Activated CD4-positive, alpha-beta T cell treated with anti-CD3 and anti-CD28 coated beads for 36 hours (primary cell): ENCODE measurements at regions not wholly inside any gene's neighbourhood (a gene's known extent, or its start where the extent isn't known, plus 50 kb on each side); places are given as distances from the start of the nearest gene placed in this dataset.

Source experiments
- ATAC-seq: fragments of 200-7000 bp; cut with Tn5 transposase; one replicate; pipeline ENCODE4 v1.10.0; 2021; ENCODE audit warnings: mild to moderate bottlenecking, moderate library complexity
- CTCF ChIA-PET: fragments of 350-600 bp; sonication (Branson Sonifier 250); formaldehyde crosslinking; loops from one replicate; lab custom pipeline; 2021; ENCODE audit warnings: antibody characterized with exemption; lab: Charles Lee
- POLR2A ChIA-PET: fragments of 350-600 bp; sonication (Branson Sonifier 250); formaldehyde crosslinking; loops from one replicate; lab custom pipeline; 2021; ENCODE audit warnings: antibody characterized with exemption, inconsistent platforms; lab: Charles Lee
- DNase-seq: peaks from one replicate; pipeline ENCODE4 v3.0.0-alpha.2; 2020
- H3K27ac Mint-ChIP-seq: one replicate; pipeline ENCODE4 v1.8.0; 2021; ENCODE audit warnings: mixed read lengths
- H3K27me3 Mint-ChIP-seq: one replicate; pipeline ENCODE4 v1.8.0; 2021; ENCODE audit warnings: mixed read lengths
- H3K36me3 Mint-ChIP-seq: one replicate; pipeline ENCODE4 v1.8.0; 2021; ENCODE audit warnings: low read depth, mixed read lengths
- H3K4me1 Mint-ChIP-seq: one replicate; pipeline ENCODE4 v1.8.0; 2021; ENCODE audit warnings: mixed read lengths
- H3K4me3 Mint-ChIP-seq: one replicate; pipeline ENCODE4 v1.8.0; 2021; ENCODE audit warnings: mild to moderate bottlenecking, moderate library complexity, mixed read lengths
- H3K9me3 Mint-ChIP-seq: one replicate; pipeline ENCODE4 v1.8.0; 2021; ENCODE audit warnings: low read depth, mixed read lengths
- intact Hi-C, 2 experiments: fragments of 100-400 bp; cut with DNase I in 1 of 2; cut with micrococcal nuclease in 1 of 2; formaldehyde crosslinking; loops; one replicate each; pipeline versions ENCODE4 v1.14.2 to v1.15.1; 2022 to 2024; cut with DNase I, micrococcal nuclease

DNA sequence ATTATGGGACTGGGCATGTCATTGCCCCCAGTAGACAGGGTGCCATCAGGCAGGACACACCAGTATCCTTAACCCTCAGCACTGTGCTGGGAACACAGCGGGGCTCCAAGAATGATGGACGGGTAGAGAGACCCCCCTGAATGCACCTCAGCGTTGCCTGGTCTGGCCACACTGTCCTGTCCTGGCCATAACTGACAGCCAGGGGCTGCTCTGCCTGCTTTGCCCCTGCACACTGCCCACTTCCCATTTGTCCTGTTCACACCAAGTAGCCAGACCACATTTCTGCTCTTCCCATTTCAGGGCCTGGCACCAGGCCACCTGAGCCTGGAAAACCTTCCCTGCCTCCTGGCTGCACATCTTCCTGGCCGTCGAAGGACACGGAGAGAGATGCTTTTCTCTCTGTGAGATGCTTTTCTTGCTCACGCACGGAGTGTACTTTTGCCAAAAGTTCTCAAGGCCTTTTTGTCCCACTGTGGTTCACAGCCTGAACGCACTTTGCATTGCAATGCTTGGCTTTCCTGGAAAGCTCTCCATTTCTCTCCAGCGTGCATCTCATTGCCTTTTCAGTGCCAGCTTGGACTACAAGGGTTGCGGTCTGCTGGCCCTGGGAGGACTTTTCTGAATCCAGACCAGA lies 131.0 kb upstream of the EEPD1 start:
- intact Hi-C loops: loop anchor here in 1 of 2 experiments (1.0 kb wide), 1 partner anchor 269 kb away; no protein-coding TSS in a partner anchor
- Mint-ChIP-seq H3K27me3 (no peaks in the 10 kb centered on the region), H3K27ac (no peak overlapping the region), H3K4me1 (no peaks in the 10 kb centered on the region), H3K36me3 (no peaks in the 10 kb centered on the region), H3K4me3 (no peak overlapping the region), H3K9me3 (no peaks in the 10 kb centered on the region)
- ChIA-PET CTCF (interaction anchor here (1.0 to 1.2 kb wide), 2 partner anchors 266 to 273 kb away, joined by 3 to 4 read pairs; no protein-coding TSS in a partner anchor), POLR2A (no interaction called here)
- DNase-seq (no peak), ATAC-seq (no peak)

DNA sequence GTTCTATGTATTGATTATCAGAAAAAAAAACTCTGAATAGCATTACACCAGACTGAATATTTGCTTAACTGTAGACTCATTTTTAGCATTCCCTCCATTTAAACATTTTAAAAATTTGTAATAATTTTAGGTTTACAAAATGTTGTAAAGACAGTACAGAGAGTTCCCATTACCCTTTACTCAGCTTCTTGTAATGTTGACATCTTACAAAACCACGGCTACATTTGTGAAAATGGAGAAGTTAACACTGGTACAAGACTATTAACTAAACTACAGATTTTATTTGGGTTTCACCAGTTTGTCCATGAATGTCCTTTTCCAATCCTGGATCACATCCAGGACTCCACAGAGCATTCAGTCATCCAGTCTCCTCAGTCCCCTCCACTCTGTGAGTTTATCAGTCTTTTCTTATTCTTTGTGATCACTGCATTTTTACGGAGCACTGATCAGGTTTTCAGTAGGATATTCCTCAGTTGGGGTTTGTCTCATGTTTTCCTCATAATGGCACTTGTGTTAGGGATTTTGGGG lies 130.0 kb upstream of the EEPD1 start:
- Mint-ChIP-seq H3K36me3 (no peaks in the 10 kb centered on the region), H3K27ac (no peak overlapping the region), H3K4me1 (no peaks in the 10 kb centered on the region), H3K27me3 (peaks cover 5% of the 10 kb centered on the region), H3K4me3 (no peak overlapping the region), H3K9me3 (no peaks in the 10 kb centered on the region)
- ChIA-PET POLR2A (no interaction called here), CTCF (no interaction called here)
- DNase-seq (no peak), ATAC-seq (no peak)
- intact Hi-C loops: no loop called here

DNA sequence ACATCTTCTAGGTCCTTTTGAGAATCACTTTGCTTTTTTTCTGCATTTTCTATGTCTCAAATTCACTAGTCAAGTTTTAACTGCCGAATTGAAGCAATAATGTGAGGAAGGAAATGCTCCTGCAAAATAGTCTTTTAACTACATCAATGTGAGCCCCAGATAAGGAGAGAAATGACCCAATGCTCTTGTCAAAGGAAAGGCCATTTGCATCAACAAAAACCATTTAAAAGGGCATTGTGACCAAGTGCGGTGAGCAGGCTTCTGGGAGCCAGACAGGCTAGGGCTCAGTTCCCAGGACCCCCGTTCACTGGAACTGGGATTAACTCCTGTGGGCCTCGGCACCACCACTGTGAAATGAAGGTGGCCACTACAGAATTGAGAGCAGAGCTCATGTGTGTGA lies 127.9 kb upstream of the EEPD1 start:
- CTCF ChIA-PET: no interaction called here
- Mint-ChIP-seq H3K4me1 (no peaks in the 10 kb centered on the region), H3K9me3 (no peaks in the 10 kb centered on the region), H3K4me3 (no peak overlapping the region), H3K27ac (no peak overlapping the region), H3K27me3 (peaks cover 6% of the 10 kb centered on the region), H3K36me3 (no peaks in the 10 kb centered on the region)
- POLR2A ChIA-PET: no interaction called here
- intact Hi-C loops: no loop called here
- no peak for ATAC-seq
- no peak for DNase-seq

DNA sequence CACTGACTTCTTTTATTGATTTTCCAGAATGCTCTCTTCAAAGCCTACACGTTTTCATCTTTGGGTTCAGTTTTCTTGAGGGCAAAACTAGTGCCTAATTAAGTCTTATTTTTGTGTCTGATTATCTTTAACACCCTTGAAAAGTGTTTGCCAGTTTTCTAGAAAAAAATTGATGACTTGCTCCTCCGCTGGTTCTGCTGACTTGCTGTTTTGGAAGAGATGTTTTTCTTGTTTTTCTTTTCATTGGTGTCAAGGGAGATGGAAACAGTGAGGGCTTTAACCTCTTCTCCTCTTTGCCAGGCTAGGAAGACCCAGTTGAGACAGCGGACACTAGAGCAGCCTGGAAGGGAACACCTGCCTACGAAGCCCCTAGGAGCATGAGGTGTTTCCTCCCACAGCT lies 123.7 kb upstream of the EEPD1 start:
- Mint-ChIP-seq H3K4me1 (no peaks in the 10 kb centered on the region), H3K4me3 (no peak overlapping the region), H3K9me3 (no peaks in the 10 kb centered on the region), H3K36me3 (no peaks in the 10 kb centered on the region), H3K27me3 (peaks cover 13% of the 10 kb centered on the region), H3K27ac (no peak overlapping the region)
- ChIA-PET CTCF (interaction anchor here (0.6 to 1.6 kb wide), 2 partner anchors 98 to 260 kb away, joined by 3 to 4 read pairs; no protein-coding TSS in a partner anchor), POLR2A (no interaction called here)
- DNase-seq: no peak
- intact Hi-C loops: no loop called here
- no peak for ATAC-seq

DNA sequence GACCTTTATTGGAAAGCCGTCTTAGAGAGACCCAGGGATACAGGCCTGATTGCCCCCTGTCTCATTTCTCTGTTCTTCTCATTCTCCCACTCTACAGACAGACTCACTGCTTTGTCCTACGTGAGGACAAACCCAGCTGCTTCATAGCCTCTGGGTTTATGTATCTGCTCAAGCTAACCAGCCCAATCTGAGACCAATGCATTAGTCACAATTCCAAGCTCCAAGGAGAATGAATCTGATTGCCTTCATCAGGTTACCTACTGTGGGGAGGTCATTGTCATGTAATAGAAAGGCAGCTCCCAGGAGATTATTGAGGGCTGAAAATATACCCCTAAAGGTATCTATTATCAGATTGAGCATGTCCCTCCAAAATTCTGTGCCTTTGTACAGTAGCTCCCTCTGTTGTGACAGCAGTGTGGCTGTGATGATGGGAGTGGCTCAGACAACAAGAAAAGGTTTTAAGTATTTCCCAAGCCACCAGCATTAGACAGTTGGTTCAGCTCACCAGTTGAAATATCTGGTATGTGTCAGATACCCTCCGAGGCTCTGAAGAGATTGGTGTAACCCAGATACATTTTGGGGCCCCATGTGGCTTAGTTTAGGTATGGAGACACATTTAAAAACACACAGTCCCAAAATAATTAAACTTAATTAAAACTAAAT lies 123.1 kb upstream of the EEPD1 start:
- Mint-ChIP-seq H3K36me3 (no peaks in the 10 kb centered on the region), H3K4me1 (no peaks in the 10 kb centered on the region), H3K4me3 (no peak overlapping the region), H3K27ac (no peak overlapping the region), H3K27me3 (peaks cover 14% of the 10 kb centered on the region), H3K9me3 (no peaks in the 10 kb centered on the region)
- no peak for ATAC-seq
- DNase-seq: no peak
- CTCF ChIA-PET: interaction anchor here (0.7 to 1.6 kb wide), 3 partner anchors 24 to 259 kb away, joined by 3 to 4 read pairs (median 4); no protein-coding TSS in a partner anchor
- POLR2A ChIA-PET: no interaction called here
- intact Hi-C loops: no loop called here

DNA sequence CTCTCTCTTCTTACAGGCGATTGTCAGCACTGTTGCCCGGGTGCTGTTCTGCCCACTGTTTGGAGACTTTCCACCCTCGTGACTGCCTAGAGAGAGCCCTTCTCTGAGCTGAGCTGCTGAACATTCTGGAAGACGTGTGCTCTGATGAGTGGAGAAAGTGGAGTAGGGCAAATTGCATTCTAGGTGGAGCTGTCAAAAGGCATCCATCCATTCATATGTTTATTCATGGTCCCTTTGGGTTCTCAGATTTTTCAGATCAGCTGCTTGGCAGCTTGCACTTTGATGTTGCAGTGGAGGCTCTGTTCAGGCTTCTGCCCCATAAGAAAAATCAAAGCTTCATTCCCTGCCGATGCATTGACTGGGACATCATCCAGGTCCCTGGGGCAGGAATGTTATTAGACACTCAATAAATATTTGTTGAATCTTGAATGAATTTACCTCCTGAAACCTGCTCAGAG lies 120.7 kb upstream of the EEPD1 start:
- no peaks in the 10 kb centered on the region for H3K9me3 Mint-ChIP-seq
- ChIA-PET CTCF (no interaction called here), POLR2A (interaction anchor here (0.6 kb wide), 1 partner anchor 76 kb away, joined by 3 read pairs; no protein-coding TSS in a partner anchor)
- intact Hi-C loops: no loop called here
- no peak overlapping the region for H3K27ac Mint-ChIP-seq
- H3K4me1 Mint-ChIP-seq: no peaks in the 10 kb centered on the region
- H3K4me3 Mint-ChIP-seq: no peak overlapping the region
- DNase-seq: no peak
- peaks cover 12% of the 10 kb centered on the region for H3K27me3 Mint-ChIP-seq
- no peak for ATAC-seq
- no peaks in the 10 kb centered on the region for H3K36me3 Mint-ChIP-seq

DNA sequence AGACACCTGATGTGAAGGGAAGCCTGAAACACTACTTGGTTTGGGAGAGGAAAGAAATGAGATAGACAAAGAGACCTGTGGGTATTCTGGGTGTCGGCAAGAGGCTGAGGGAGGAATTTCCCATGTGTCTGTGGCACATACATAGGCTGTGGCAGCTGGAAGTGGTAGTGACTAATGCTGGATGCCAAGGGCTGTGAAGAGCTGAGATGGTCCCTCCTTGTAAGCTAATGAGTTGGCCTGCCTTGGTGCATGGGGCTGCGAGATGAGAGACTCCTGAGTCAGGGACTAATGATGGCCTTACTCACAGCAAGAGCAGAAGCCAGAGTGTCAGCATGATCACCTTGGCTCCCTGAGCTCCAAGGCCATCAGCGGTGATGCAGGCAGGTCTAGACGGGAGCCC lies 119.0 kb upstream of the EEPD1 start:
- ChIA-PET CTCF (interaction anchor here (0.5 kb wide), 1 partner anchor 200 kb away, joined by 3 read pairs; no protein-coding TSS in a partner anchor), POLR2A (no interaction called here)
- ATAC-seq (no peak), DNase-seq (no peak)
- Mint-ChIP-seq H3K27ac (no peak overlapping the region), H3K27me3 (peaks cover 7% of the 10 kb centered on the region), H3K36me3 (no peaks in the 10 kb centered on the region), H3K4me3 (no peak overlapping the region), H3K9me3 (no peaks in the 10 kb centered on the region), H3K4me1 (no peaks in the 10 kb centered on the region)
- intact Hi-C loops: no loop called here

DNA sequence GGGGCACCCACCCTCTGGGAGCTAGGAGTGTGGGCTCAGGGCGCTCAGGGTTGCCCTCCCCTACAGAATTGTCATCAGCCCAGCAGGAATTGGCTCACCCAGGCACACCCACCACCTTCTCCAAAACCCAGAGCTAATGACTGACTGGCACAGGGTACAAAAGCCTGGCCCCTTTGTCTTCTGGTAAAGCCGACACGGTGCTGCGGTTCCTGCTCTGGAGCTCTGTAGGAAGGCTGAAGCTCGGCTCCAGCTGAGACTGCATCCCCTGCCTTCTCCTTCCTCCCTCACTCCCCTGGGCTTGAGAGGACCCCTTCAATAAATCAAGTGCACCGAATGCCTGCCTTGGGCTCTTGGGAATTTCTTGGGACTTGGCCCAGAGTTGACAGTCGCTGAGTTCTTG lies 117.9 kb upstream of the EEPD1 start:
- Mint-ChIP-seq H3K36me3 (no peaks in the 10 kb centered on the region), H3K4me1 (no peaks in the 10 kb centered on the region), H3K9me3 (no peaks in the 10 kb centered on the region), H3K27ac (no peak overlapping the region), H3K27me3 (peaks cover 7% of the 10 kb centered on the region), H3K4me3 (no peak overlapping the region)
- CTCF ChIA-PET: no interaction called here
- DNase-seq (no peak), ATAC-seq (no peak)
- POLR2A ChIA-PET: no interaction called here
- intact Hi-C loops: no loop called here

DNA sequence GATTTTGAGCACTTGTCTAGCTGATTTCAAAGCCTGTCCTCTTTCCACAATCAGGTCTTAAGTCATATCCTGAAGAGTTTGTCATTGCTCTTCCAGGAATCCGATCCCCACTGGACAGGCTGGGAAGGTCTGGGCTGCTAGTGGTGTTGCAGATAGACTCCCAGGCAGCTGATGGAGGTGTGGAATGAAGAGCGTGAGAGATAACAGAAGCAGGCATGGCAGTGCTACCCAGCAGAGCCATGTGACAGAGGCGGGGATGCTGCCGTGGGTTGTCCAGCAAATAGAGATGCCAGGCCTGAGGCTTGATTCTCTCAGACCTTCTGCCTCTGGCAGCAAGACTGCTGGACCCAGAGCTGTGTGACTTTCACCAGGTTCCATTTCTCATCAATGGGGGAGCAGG lies 116.5 kb upstream of the EEPD1 start:
- no peak for DNase-seq
- H3K4me1 Mint-ChIP-seq: no peaks in the 10 kb centered on the region
- H3K27me3 Mint-ChIP-seq: peaks cover 7% of the 10 kb centered on the region
- no peak overlapping the region for H3K27ac Mint-ChIP-seq
- POLR2A ChIA-PET: no interaction called here
- CTCF ChIA-PET: no interaction called here
- no peaks in the 10 kb centered on the region for H3K36me3 Mint-ChIP-seq
- no peak overlapping the region for H3K4me3 Mint-ChIP-seq
- no peak for ATAC-seq
- H3K9me3 Mint-ChIP-seq: no peaks in the 10 kb centered on the region
- intact Hi-C loops: no loop called here

DNA sequence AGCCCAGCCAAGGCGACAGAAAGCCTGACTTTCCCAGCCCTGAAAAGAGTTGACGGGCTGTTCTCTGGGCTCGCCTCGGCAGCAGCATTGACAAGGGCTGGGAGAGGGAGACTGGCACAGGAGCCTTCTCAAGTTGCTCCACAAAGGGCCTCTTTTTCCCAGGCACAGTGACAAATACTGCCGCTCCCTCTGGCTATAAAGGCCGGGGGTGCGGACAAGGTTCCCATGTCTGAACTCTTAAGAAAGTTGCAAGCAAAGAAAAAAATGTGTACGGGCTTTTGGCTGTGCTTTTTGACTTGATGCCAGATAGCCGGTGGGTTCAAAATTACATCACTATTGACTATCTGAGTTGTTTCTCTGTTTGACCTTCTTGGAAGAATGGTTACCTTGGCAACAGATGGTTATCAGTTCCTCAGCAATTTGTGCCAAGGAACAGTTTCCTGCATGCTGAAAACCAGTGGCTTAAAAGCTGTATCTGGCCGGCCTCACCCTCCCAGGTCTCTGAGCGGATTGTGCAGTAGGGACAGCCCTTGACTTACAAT lies 115.9 kb upstream of the EEPD1 start:
- Mint-ChIP-seq H3K27ac (no peak overlapping the region), H3K27me3 (peaks cover 7% of the 10 kb centered on the region), H3K4me3 (no peak overlapping the region), H3K9me3 (no peaks in the 10 kb centered on the region), H3K36me3 (no peaks in the 10 kb centered on the region), H3K4me1 (no peaks in the 10 kb centered on the region)
- ATAC-seq (no peak), DNase-seq (no peak)
- ChIA-PET CTCF (interaction anchor here (0.6 kb wide), 1 partner anchor 256 kb away, joined by 4 read pairs; no protein-coding TSS in a partner anchor), POLR2A (no interaction called here)
- intact Hi-C loops: no loop called here

DNA sequence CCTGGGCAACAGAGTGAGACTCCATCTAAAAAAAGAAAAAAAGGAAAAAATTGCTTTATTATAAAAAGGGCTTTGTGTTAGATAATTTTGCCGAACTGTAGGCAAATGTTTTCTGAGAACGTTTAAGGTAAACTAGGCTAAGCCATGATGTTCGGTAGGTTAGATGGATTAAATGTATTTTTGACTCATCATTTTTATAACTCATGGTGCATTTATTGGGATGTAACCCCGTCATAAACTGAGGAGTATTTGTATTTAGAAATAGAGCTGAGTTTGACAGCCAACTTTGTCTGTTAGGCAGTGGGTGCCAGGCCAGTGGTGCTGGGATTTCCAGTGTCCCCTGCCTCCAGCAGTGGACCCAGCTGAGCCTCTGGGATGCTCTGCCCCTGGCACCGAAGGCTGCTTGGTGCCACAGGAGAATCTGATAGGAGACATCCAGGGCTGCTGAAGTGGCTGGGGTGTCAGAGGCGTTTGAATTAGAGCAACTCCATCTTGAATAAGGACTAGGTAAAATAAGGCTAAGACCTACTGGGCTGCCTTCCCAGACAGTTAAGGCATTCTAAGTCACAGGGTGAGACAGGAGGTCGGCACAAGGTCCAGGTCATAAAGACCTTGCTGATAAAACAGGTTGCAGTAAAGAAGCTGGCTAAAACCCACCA lies 114.9 kb upstream of the EEPD1 start:
- peaks cover 4% of the 10 kb centered on the region for H3K27me3 Mint-ChIP-seq
- POLR2A ChIA-PET: no interaction called here
- no peaks in the 10 kb centered on the region for H3K9me3 Mint-ChIP-seq

More for the DNA sequence above, 114.9 kb upstream of the EEPD1 start:
- Mint-ChIP-seq H3K4me1 (no peaks in the 10 kb centered on the region), H3K27ac (no peak overlapping the region), H3K4me3 (no peak overlapping the region), H3K36me3 (no peaks in the 10 kb centered on the region)
- CTCF ChIA-PET: interaction anchor here (0.6 kb wide), 1 partner anchor 255 kb away, joined by 4 read pairs; no protein-coding TSS in a partner anchor
- intact Hi-C loops: no loop called here
- DNase-seq (no peak), ATAC-seq (no peak)
